ENCODE measurements at regions not wholly inside any gene's neighbourhood (a gene's known extent, or its start where the extent isn't known, plus 50 kb on each side); places are given as distances from the start of the nearest gene placed in this dataset.

- peaks cover 0 to under 1% (median 0%) of the 10 kb centered on the region in 5 donors for H3K9me3 Mint-ChIP-seq
- H3K27ac Mint-ChIP-seq, result no peak overlapping the region
- Histone ChIP-seq H3K27me3 (ENCODE audit: insufficient read depth, low read length, poor library complexity, severe bottlenecking) (no peaks in the 10 kb centered on the region), H3K4me3 (ENCODE audit: low read length) (no peak overlapping the region), H3K27ac (ENCODE audit: low read depth, low read length) (no peak overlapping the region), H3K4me1 (ENCODE audit: insufficient read depth, low read length) (no peaks in the 10 kb centered on the region), H3K9me3 (ENCODE audit: low read length) (no peaks in the 10 kb centered on the region), H3K36me3 (ENCODE audit: insufficient read depth, low read length) (no peaks in the 10 kb centered on the region)
- H3K4me3 Mint-ChIP-seq, result no peak overlapping the region
- H3K4me1 Mint-ChIP-seq, result no peaks in the 10 kb centered on the region
- peaks cover 0 to 2% (median 0%) of the 10 kb centered on the region in 3 donors for H3K36me3 Mint-ChIP-seq
- peaks cover 22 to 49% of the 10 kb centered on the region in 2 donors for H3K27me3 Mint-ChIP-seq
- ChIA-PET CTCF (no interaction called here), POLR2A (no interaction called here)
- DNase-seq, result no peak
Observed at GRCh38 chr12:113666223-113666622, 194.6 kb upstream of the LHX5 start.

- CTCF ChIA-PET, result no interaction called here
- H3K9me3 ChIP-seq (ENCODE audit: low read length), result no peaks in the 10 kb centered on the region
- peaks cover 22 to 42% of the 10 kb centered on the region in 2 donors for H3K27me3 Mint-ChIP-seq
Observed at GRCh38 chr12:113665457-113665856, 193.8 kb upstream of the LHX5 start.

GRCh38 chr12:113664224-113664681 is 192.6 kb upstream of the LHX5 start:
- Histone ChIP-seq H3K9me3 (ENCODE audit: low read length) (no peaks in the 10 kb centered on the region), H3K36me3 (ENCODE audit: insufficient read depth, low read length) (no peaks in the 10 kb centered on the region), H3K27me3 (ENCODE audit: insufficient read depth, low read length, poor library complexity, severe bottlenecking) (no peaks in the 10 kb centered on the region), H3K4me3 (ENCODE audit: low read length) (no peak overlapping the region), H3K4me1 (ENCODE audit: insufficient read depth, low read length) (no peaks in the 10 kb centered on the region), H3K27ac (ENCODE audit: low read depth, low read length) (peak overlapping the region; percentile 20)
- no peak for DNase-seq
- Mint-ChIP-seq H3K27me3 (peaks cover 15 to 33% of the 10 kb centered on the region in 2 donors), H3K4me3 (no peak overlapping the region), H3K9me3 (no peaks in the 10 kb centered on the region), H3K27ac (no peak overlapping the region), H3K4me1 (no peaks in the 10 kb centered on the region), H3K36me3 (peaks cover 0 to 2% (median 0%) of the 10 kb centered on the region in 3 donors)
- POLR2A ChIA-PET, result no interaction called here
- CTCF ChIA-PET, result no interaction called here

More at GRCh38 chr12:113665457-113665856, 193.8 kb upstream of the LHX5 start:
- Mint-ChIP-seq H3K4me3 (no peak overlapping the region), H3K4me1 (no peaks in the 10 kb centered on the region), H3K27ac (no peak overlapping the region), H3K9me3 (no peaks in the 10 kb centered on the region), H3K36me3 (peaks cover 0 to 2% (median 0%) of the 10 kb centered on the region in 3 donors)
- Histone ChIP-seq H3K27me3 (ENCODE audit: insufficient read depth, low read length, poor library complexity, severe bottlenecking) (no peaks in the 10 kb centered on the region), H3K27ac (ENCODE audit: low read depth, low read length) (no peak overlapping the region), H3K36me3 (ENCODE audit: insufficient read depth, low read length) (no peaks in the 10 kb centered on the region), H3K4me3 (ENCODE audit: low read length) (no peak overlapping the region), H3K4me1 (ENCODE audit: insufficient read depth, low read length) (no peaks in the 10 kb centered on the region)
- DNase-seq, result no peak
- POLR2A ChIA-PET, result no interaction called here

- Mint-ChIP-seq H3K27ac (no peak overlapping the region), H3K27me3 (peaks cover 10 to 29% of the 10 kb centered on the region in 2 donors), H3K4me3 (no peak overlapping the region), H3K36me3 (peaks cover 0 to 2% (median 0%) of the 10 kb centered on the region in 3 donors), H3K4me1 (no peaks in the 10 kb centered on the region), H3K9me3 (peaks cover 0 to 2% (median 0%) of the 10 kb centered on the region in 5 donors)
- CTCF ChIA-PET, result no interaction called here
- POLR2A ChIA-PET, result no interaction called here
- H3K27me3 ChIP-seq (ENCODE audit: insufficient read depth, low read length, poor library complexity, severe bottlenecking), result no peaks in the 10 kb centered on the region
- no peaks in the 10 kb centered on the region for H3K9me3 ChIP-seq (ENCODE audit: low read length)
- H3K4me1 ChIP-seq (ENCODE audit: insufficient read depth, low read length), result no peaks in the 10 kb centered on the region
- DNase-seq, result no peak
- H3K4me3 ChIP-seq (ENCODE audit: low read length), result no peak overlapping the region
- no peak overlapping the region for H3K27ac ChIP-seq (ENCODE audit: low read depth, low read length)
- no peaks in the 10 kb centered on the region for H3K36me3 ChIP-seq (ENCODE audit: insufficient read depth, low read length)
Observed at GRCh38 chr12:113663396-113663795, 191.7 kb upstream of the LHX5 start.

- no peak overlapping the region for H3K4me3 Mint-ChIP-seq
- Histone ChIP-seq H3K36me3 (ENCODE audit: insufficient read depth, low read length) (no peaks in the 10 kb centered on the region), H3K4me1 (ENCODE audit: insufficient read depth, low read length) (no peaks in the 10 kb centered on the region), H3K27ac (ENCODE audit: low read depth, low read length) (no peak overlapping the region), H3K9me3 (ENCODE audit: low read length) (no peaks in the 10 kb centered on the region), H3K4me3 (ENCODE audit: low read length) (no peak overlapping the region), H3K27me3 (ENCODE audit: insufficient read depth, low read length, poor library complexity, severe bottlenecking) (no peaks in the 10 kb centered on the region)
- no peaks in the 10 kb centered on the region for H3K4me1 Mint-ChIP-seq
- DNase-seq, result no peak
- H3K36me3 Mint-ChIP-seq, result peaks cover 0 to 2% (median 0%) of the 10 kb centered on the region in 3 donors
- no peak overlapping the region for H3K27ac Mint-ChIP-seq
- peaks cover 0 to 11% (median 2%) of the 10 kb centered on the region in 5 donors for H3K9me3 Mint-ChIP-seq
- POLR2A ChIA-PET, result no interaction called here
- peaks cover 8 to 11% of the 10 kb centered on the region in 2 donors for H3K27me3 Mint-ChIP-seq
- CTCF ChIA-PET, result no interaction called here
Observed at GRCh38 chr12:113660936-113661335, 189.3 kb upstream of the LHX5 start.

GRCh38 chr12:113659416-113659815 is 187.7 kb upstream of the LHX5 start:
- Mint-ChIP-seq H3K9me3 (peaks cover 0 to 12% (median 6%) of the 10 kb centered on the region in 5 donors), H3K4me1 (no peaks in the 10 kb centered on the region), H3K4me3 (no peak overlapping the region), H3K27ac (peak overlapping the region in 1 of 8 donors; percentile 9), H3K27me3 (peaks cover 10% of the 10 kb centered on the region in 2 donors), H3K36me3 (no peaks in the 10 kb centered on the region)
- Histone ChIP-seq H3K27me3 (ENCODE audit: insufficient read depth, low read length, poor library complexity, severe bottlenecking) (no peaks in the 10 kb centered on the region), H3K36me3 (ENCODE audit: insufficient read depth, low read length) (no peaks in the 10 kb centered on the region), H3K9me3 (ENCODE audit: low read length) (no peaks in the 10 kb centered on the region), H3K4me3 (ENCODE audit: low read length) (no peak overlapping the region), H3K27ac (ENCODE audit: low read depth, low read length) (no peak overlapping the region), H3K4me1 (ENCODE audit: insufficient read depth, low read length) (no peaks in the 10 kb centered on the region)
- ChIA-PET POLR2A (no interaction called here), CTCF (no interaction called here)
- no peak for DNase-seq

GRCh38 chr12:113659015-113659414 is 187.3 kb upstream of the LHX5 start:
- Histone ChIP-seq H3K27ac (ENCODE audit: low read depth, low read length) (no peak overlapping the region), H3K36me3 (ENCODE audit: insufficient read depth, low read length) (no peaks in the 10 kb centered on the region), H3K27me3 (ENCODE audit: insufficient read depth, low read length, poor library complexity, severe bottlenecking) (no peaks in the 10 kb centered on the region), H3K9me3 (ENCODE audit: low read length) (no peaks in the 10 kb centered on the region), H3K4me1 (ENCODE audit: insufficient read depth, low read length) (no peaks in the 10 kb centered on the region), H3K4me3 (ENCODE audit: low read length) (no peak overlapping the region)
- Mint-ChIP-seq H3K9me3 (peaks cover 0 to 12% (median 6%) of the 10 kb centered on the region in 5 donors), H3K4me3 (no peak overlapping the region), H3K36me3 (no peaks in the 10 kb centered on the region), H3K4me1 (no peaks in the 10 kb centered on the region), H3K27me3 (peaks cover 8 to 10% of the 10 kb centered on the region in 2 donors), H3K27ac (no peak overlapping the region)
- DNase-seq, result no peak
- POLR2A ChIA-PET, result no interaction called here
- CTCF ChIA-PET, result no interaction called here

- Histone ChIP-seq H3K4me3 (ENCODE audit: low read length) (no peak overlapping the region), H3K4me1 (ENCODE audit: insufficient read depth, low read length) (no peaks in the 10 kb centered on the region), H3K27me3 (ENCODE audit: insufficient read depth, low read length, poor library complexity, severe bottlenecking) (no peaks in the 10 kb centered on the region), H3K36me3 (ENCODE audit: insufficient read depth, low read length) (no peaks in the 10 kb centered on the region), H3K27ac (ENCODE audit: low read depth, low read length) (no peak overlapping the region), H3K9me3 (ENCODE audit: low read length) (no peaks in the 10 kb centered on the region)
- ChIA-PET POLR2A (no interaction called here), CTCF (no interaction called here)
- Mint-ChIP-seq H3K4me1 (no peaks in the 10 kb centered on the region), H3K9me3 (peaks cover 3 to 16% (median 8%) of the 10 kb centered on the region in 5 donors), H3K27ac (no peak overlapping the region), H3K36me3 (no peaks in the 10 kb centered on the region), H3K4me3 (no peak overlapping the region), H3K27me3 (peaks cover 5 to 12% of the 10 kb centered on the region in 2 donors)
- no peak for DNase-seq
Observed at GRCh38 chr12:113658006-113658655, 186.5 kb upstream of the LHX5 start.

Measured in CD8-positive, alpha-beta memory T cell (primary cell).